ENCODE measurements at regions not wholly inside any gene's neighbourhood (a gene's known extent, or its start where the extent isn't known, plus 50 kb on each side); places are given as distances from the start of the nearest gene placed in this dataset.

GRCh38 chrX:8244301-8244700 lies 73.2 kb upstream of the VCX2 start:
- H3K27ac ChIP-seq = no peak overlapping the region
- no peaks in the 10 kb centered on the region for H3K27me3 ChIP-seq
- intact Hi-C loops (cut with DNase I) = no loop called here
- H3K4me3 ChIP-seq = no peak overlapping the region
- TF ChIP-seq CTCF (IDR thresholded peaks at IDR 0.05) (no peak), POLR2AphosphoS5 (IDR thresholded peaks at IDR 0.05) (no peak), EP300 (IDR thresholded peaks at IDR 0.05) (no peak), POLR2A (IDR thresholded peaks at IDR 0.05) (no peak)
- WGBS, 2 donors = 92 to 93% methylated on average over 6 of the region's 6 CpGs
- H3K4me1 ChIP-seq = no peaks in the 10 kb centered on the region
- H3K9me3 ChIP-seq = no peaks in the 10 kb centered on the region
- no peaks in the 10 kb centered on the region for H3K36me3 ChIP-seq
- no peak for DNase-seq

GRCh38 chrX:8245411-8245810 lies 74.3 kb upstream of the VCX2 start:
- Histone ChIP-seq H3K4me3 (no peak overlapping the region), H3K27ac (no peak overlapping the region), H3K27me3 (no peaks in the 10 kb centered on the region), H3K9me3 (no peaks in the 10 kb centered on the region), H3K36me3 (no peaks in the 10 kb centered on the region), H3K4me1 (no peaks in the 10 kb centered on the region)
- WGBS, 2 donors = 88 to 91% methylated on average over 1 of the region's 1 CpG
- DNase-seq = no peak
- TF ChIP-seq EP300 (IDR thresholded peaks at IDR 0.05) = no peak
- no peak for TF ChIP-seq CTCF (IDR thresholded peaks at IDR 0.05)
- TF ChIP-seq POLR2A (IDR thresholded peaks at IDR 0.05) = no peak
- no peak for TF ChIP-seq POLR2AphosphoS5 (IDR thresholded peaks at IDR 0.05)
- intact Hi-C loops (cut with DNase I) = no loop called here

- H3K9me3 ChIP-seq = no peaks in the 10 kb centered on the region
- TF ChIP-seq CTCF (IDR thresholded peaks at IDR 0.05) = no peak
- no peak for TF ChIP-seq POLR2A (IDR thresholded peaks at IDR 0.05)
- no peak for TF ChIP-seq POLR2AphosphoS5 (IDR thresholded peaks at IDR 0.05)
- no peak for TF ChIP-seq EP300 (IDR thresholded peaks at IDR 0.05)
- no peak overlapping the region for H3K27ac ChIP-seq
- no peaks in the 10 kb centered on the region for H3K27me3 ChIP-seq
- no peaks in the 10 kb centered on the region for H3K4me1 ChIP-seq
- no peak overlapping the region for H3K4me3 ChIP-seq
- 87 to 91% methylated on average over 3 of the region's 3 CpGs for WGBS, 2 donors
- intact Hi-C loops (cut with DNase I) = no loop called here
- no peaks in the 10 kb centered on the region for H3K36me3 ChIP-seq
- no peak for DNase-seq
These were observed 82.0 kb upstream of the VCX2 start for GRCh38 chrX:8253096-8253495.

- 68 to 83% methylated on average over 2 of the region's 2 CpGs for WGBS, 2 donors
- no peak for DNase-seq
- H3K27me3 ChIP-seq = no peaks in the 10 kb centered on the region
- TF ChIP-seq POLR2AphosphoS5 (IDR thresholded peaks at IDR 0.05) = no peak
- no peak for TF ChIP-seq POLR2A (IDR thresholded peaks at IDR 0.05)
- no peak for TF ChIP-seq EP300 (IDR thresholded peaks at IDR 0.05)
- TF ChIP-seq CTCF (IDR thresholded peaks at IDR 0.05) = no peak
- H3K27ac ChIP-seq = no peak overlapping the region
- no peaks in the 10 kb centered on the region for H3K4me1 ChIP-seq
- no peaks in the 10 kb centered on the region for H3K9me3 ChIP-seq
- H3K36me3 ChIP-seq = no peaks in the 10 kb centered on the region
- intact Hi-C loops (cut with DNase I) = no loop called here
- no peak overlapping the region for H3K4me3 ChIP-seq
These were observed 83.3 kb upstream of the VCX2 start for GRCh38 chrX:8254401-8254800.

- Histone ChIP-seq H3K4me3 (no peak overlapping the region), H3K36me3 (no peaks in the 10 kb centered on the region), H3K9me3 (no peaks in the 10 kb centered on the region), H3K27ac (no peak overlapping the region), H3K27me3 (no peaks in the 10 kb centered on the region), H3K4me1 (no peaks in the 10 kb centered on the region)
- TF ChIP-seq POLR2A (IDR thresholded peaks at IDR 0.05) = no peak
- no peak for TF ChIP-seq POLR2AphosphoS5 (IDR thresholded peaks at IDR 0.05)
- no peak for TF ChIP-seq CTCF (IDR thresholded peaks at IDR 0.05)
- TF ChIP-seq EP300 (IDR thresholded peaks at IDR 0.05) = no peak
- intact Hi-C loops (cut with DNase I) = no loop called here
- no peak for DNase-seq
- 67 to 72% methylated on average over 4 of the region's 4 CpGs for WGBS, 2 donors
These were observed 101.8 kb upstream of the VCX2 start for GRCh38 chrX:8272821-8273220.

Measured in sigmoid colon (tissue), 6 donors.